ENCODE measurements at regions not wholly inside any gene's neighbourhood (a gene's known extent, or its start where the extent isn't known, plus 50 kb on each side); places are given as distances from the start of the nearest gene placed in this dataset.

DNA sequence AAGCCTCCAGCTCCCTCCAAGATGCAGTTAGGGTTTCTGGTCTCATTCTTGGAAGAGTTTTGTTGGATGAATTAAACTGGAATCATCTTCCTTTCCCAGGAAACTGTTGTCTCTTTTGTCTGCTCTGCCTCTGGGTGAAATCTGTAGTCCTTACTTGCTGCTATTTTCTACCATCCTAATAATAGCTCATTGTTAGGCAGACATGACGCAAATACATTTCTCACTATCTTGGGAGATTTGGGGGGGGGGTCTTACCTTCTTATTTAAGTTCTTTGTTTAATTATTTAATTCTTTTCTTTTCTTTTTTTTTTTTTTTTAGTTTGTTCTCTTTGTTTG lies 85.4 kb upstream of the DUSP10 start:
- TF ChIP-seq POLR2A (IDR thresholded peaks at IDR 0.05): no peak
- TF ChIP-seq, protein P1, sequence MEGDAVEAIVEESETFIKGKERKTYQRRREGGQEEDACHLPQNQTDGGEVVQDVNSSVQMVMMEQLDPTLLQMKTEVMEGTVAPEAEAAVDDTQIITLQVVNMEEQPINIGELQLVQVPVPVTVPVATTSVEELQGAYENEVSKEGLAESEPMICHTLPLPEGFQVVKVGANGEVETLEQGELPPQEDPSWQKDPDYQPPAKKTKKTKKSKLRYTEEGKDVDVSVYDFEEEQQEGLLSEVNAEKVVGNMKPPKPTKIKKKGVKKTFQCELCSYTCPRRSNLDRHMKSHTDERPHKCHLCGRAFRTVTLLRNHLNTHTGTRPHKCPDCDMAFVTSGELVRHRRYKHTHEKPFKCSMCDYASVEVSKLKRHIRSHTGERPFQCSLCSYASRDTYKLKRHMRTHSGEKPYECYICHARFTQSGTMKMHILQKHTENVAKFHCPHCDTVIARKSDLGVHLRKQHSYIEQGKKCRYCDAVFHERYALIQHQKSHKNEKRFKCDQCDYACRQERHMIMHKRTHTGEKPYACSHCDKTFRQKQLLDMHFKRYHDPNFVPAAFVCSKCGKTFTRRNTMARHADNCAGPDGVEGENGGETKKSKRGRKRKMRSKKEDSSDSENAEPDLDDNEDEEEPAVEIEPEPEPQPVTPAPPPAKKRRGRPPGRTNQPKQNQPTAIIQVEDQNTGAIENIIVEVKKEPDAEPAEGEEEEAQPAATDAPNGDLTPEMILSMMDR (IDR thresholded peaks at IDR 0.05): no peak
